ENCODE measurements at regions not wholly inside any gene's neighbourhood (a gene's known extent, or its start where the extent isn't known, plus 50 kb on each side); places are given as distances from the start of the nearest gene placed in this dataset.

DNA sequence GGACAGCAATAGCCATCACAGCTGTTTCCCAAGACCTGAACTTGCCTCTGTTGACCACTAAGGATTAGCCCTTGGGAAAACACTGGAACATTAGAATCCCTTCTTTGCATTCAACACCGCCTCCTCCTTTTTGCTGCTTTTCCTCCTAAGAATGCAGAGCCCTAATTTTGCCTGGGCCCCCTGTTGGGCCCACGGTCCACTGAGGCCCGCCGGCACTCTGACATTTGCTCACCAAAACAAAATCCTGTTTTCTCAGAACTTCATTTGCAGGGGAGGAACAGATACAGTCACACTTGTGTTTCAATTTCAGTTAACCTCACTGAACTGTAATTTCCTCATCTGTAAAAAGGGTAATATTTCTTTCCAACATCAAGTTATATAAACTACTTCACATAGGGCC is 116.0 kb upstream of the JARID2 start:
- no TSS peak for BruUV-seq (replicated peaks)
- Histone ChIP-seq H3K27me3 (ENCODE audit: control insufficient read depth, insufficient read depth, low read length) (no peaks in the 10 kb centered on the region), H3K9me3 (ENCODE audit: control insufficient read depth, insufficient read depth, low read depth, low read length) (no peaks in the 10 kb centered on the region), H3K36me3 (ENCODE audit: control insufficient read depth, insufficient read depth, low read length) (no peaks in the 10 kb centered on the region), H3K4me3 (ENCODE audit: low read depth in 2 of 2, low read length in 2 of 2) (no peak overlapping the region), H3K4me1 (ENCODE audit: control insufficient read depth, insufficient read depth, low read length) (no peaks in the 10 kb centered on the region), H3K27ac (ENCODE audit: low read length) (no peak overlapping the region)
- ATAC-seq (no peak), DNase-seq (ENCODE audit: low read depth, low spot score) (no peak)
- POLR2A ChIA-PET = no interaction called here
- in situ Hi-C loops (cut with HindIII; ENCODE audit: low pct_unique_long_range_greater_than_20kb, low sequenced_read_pairs) (no loop called here), intact Hi-C loops (cut with micrococcal nuclease; ENCODE audit: unreplicated experiment) (no loop called here)
- CTCF ChIA-PET = no interaction called here
- TF ChIP-seq SIN3A (IDR thresholded peaks at IDR 0.05; ENCODE audit: borderline replicate concordance, insufficient read depth, low read depth, low read length) = no peak
- no peak for TF ChIP-seq POLR2AphosphoS5 (IDR thresholded peaks at IDR 0.05; ENCODE audit: low read depth, low read length)
- TF ChIP-seq, protein P1, sequence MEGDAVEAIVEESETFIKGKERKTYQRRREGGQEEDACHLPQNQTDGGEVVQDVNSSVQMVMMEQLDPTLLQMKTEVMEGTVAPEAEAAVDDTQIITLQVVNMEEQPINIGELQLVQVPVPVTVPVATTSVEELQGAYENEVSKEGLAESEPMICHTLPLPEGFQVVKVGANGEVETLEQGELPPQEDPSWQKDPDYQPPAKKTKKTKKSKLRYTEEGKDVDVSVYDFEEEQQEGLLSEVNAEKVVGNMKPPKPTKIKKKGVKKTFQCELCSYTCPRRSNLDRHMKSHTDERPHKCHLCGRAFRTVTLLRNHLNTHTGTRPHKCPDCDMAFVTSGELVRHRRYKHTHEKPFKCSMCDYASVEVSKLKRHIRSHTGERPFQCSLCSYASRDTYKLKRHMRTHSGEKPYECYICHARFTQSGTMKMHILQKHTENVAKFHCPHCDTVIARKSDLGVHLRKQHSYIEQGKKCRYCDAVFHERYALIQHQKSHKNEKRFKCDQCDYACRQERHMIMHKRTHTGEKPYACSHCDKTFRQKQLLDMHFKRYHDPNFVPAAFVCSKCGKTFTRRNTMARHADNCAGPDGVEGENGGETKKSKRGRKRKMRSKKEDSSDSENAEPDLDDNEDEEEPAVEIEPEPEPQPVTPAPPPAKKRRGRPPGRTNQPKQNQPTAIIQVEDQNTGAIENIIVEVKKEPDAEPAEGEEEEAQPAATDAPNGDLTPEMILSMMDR (IDR thresholded peaks at IDR 0.05) = no peak
- TF ChIP-seq TCF7L2 (IDR thresholded peaks at IDR 0.05; ENCODE audit: low read depth, low read length) = no peak
- TF ChIP-seq, protein P2, sequence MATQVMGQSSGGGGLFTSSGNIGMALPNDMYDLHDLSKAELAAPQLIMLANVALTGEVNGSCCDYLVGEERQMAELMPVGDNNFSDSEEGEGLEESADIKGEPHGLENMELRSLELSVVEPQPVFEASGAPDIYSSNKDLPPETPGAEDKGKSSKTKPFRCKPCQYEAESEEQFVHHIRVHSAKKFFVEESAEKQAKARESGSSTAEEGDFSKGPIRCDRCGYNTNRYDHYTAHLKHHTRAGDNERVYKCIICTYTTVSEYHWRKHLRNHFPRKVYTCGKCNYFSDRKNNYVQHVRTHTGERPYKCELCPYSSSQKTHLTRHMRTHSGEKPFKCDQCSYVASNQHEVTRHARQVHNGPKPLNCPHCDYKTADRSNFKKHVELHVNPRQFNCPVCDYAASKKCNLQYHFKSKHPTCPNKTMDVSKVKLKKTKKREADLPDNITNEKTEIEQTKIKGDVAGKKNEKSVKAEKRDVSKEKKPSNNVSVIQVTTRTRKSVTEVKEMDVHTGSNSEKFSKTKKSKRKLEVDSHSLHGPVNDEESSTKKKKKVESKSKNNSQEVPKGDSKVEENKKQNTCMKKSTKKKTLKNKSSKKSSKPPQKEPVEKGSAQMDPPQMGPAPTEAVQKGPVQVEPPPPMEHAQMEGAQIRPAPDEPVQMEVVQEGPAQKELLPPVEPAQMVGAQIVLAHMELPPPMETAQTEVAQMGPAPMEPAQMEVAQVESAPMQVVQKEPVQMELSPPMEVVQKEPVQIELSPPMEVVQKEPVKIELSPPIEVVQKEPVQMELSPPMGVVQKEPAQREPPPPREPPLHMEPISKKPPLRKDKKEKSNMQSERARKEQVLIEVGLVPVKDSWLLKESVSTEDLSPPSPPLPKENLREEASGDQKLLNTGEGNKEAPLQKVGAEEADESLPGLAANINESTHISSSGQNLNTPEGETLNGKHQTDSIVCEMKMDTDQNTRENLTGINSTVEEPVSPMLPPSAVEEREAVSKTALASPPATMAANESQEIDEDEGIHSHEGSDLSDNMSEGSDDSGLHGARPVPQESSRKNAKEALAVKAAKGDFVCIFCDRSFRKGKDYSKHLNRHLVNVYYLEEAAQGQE (IDR thresholded peaks at IDR 0.05; ENCODE audit: insufficient read depth in 1 of 2, low read depth in 2 of 2, low read length in 1 of 2) = no peak

DNA sequence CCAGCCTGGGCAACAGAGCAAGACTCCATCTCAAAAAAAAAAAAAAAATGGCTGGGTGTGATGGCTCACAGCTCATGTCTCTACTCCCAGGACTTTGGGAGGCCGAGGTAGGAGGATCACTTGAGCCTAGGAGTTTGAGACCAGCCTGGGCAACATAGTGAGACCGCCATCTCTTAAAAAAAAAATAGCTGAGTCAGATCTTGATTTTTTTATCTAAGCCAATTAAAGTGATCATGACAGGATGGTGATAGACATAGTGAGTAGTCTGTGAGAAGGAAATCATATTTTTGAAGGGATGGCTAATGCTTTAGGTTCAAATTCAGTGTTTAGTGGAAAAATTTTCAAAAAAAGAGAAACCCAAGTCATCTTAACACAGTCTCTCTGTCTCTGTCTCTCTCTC is 114.6 kb upstream of the JARID2 start:
- BruUV-seq (replicated peaks) = no TSS peak
- intact Hi-C loops (cut with micrococcal nuclease; ENCODE audit: unreplicated experiment) = no loop called here

More for the DNA sequence above, 114.6 kb upstream of the JARID2 start:
- in situ Hi-C loops (cut with HindIII; ENCODE audit: low pct_unique_long_range_greater_than_20kb, low sequenced_read_pairs) = no loop called here
- H3K4me3 ChIP-seq (ENCODE audit: low read depth in 2 of 2, low read length in 2 of 2) = no peak overlapping the region
- H3K27me3 ChIP-seq (ENCODE audit: control insufficient read depth, insufficient read depth, low read length) = no peaks in the 10 kb centered on the region
- DNase-seq (ENCODE audit: low read depth, low spot score) (no peak), ATAC-seq (no peak)
- H3K36me3 ChIP-seq (ENCODE audit: control insufficient read depth, insufficient read depth, low read length) = no peaks in the 10 kb centered on the region
- ChIA-PET POLR2A (no interaction called here), CTCF (no interaction called here)
- TF ChIP-seq, protein P1 (IDR thresholded peaks at IDR 0.05) = no peak
- TF ChIP-seq TCF7L2 (IDR thresholded peaks at IDR 0.05; ENCODE audit: low read depth, low read length) = no peak
- no peak for TF ChIP-seq SIN3A (IDR thresholded peaks at IDR 0.05; ENCODE audit: borderline replicate concordance, insufficient read depth, low read depth, low read length)
- no peak for TF ChIP-seq POLR2AphosphoS5 (IDR thresholded peaks at IDR 0.05; ENCODE audit: low read depth, low read length)
- TF ChIP-seq, protein P2 (IDR thresholded peaks at IDR 0.05; ENCODE audit: insufficient read depth in 1 of 2, low read depth in 2 of 2, low read length in 1 of 2) = no peak
- no peak overlapping the region for H3K27ac ChIP-seq (ENCODE audit: low read length)
- no peaks in the 10 kb centered on the region for H3K9me3 ChIP-seq (ENCODE audit: control insufficient read depth, insufficient read depth, low read depth, low read length)
- H3K4me1 ChIP-seq (ENCODE audit: control insufficient read depth, insufficient read depth, low read length) = no peaks in the 10 kb centered on the region
